ENCODE measurements at regions not wholly inside any gene's neighbourhood (a gene's known extent, or its start where the extent isn't known, plus 50 kb on each side); places are given as distances from the start of the nearest gene placed in this dataset.

DNA sequence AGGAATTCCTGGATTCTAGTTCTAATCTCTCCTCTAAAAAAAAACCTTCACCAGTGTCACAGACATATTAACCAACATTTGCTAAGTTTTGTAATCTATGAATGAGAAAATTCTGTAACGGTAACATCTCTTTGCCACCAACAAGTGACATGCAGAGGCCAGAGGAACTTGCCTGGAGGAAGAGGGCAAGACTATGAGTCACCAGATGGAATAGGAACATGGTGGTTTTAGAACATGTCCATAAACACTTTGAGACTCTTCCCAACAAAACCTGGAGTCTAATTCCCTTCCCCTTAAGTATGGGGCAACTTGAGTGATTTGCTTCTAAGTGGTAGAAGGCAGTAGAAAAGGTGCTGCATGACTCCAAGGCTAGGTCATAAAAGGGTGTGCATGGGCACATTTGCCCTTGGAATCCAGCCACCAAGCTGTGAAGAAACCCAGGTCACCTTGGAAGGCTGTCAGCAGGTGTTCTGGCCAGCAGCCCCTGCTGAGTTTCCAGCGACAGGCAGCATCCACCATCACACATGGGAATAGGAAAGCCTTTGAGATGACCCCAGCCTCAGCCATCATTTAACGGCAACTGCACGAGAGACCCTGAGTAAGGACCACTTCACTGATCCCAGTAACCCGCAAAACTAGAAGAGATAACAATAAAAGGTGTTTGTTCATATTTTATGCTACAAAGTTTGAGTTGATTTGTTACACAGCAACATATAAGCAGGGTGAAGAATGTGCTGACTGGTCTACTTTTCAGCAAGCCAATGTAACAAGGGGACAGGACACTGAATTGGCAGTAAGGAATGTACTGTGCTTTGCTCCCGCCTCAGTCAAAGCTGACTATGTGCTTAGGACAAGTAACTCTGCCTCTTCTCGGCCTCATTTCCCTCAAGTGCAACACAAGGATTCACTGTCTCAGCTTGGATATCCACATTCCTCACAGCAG lies 90.6 kb downstream of the SKA1 start:
- H3K9me3 Mint-ChIP-seq = no peaks in the 10 kb centered on the region
- H3K4me3 Mint-ChIP-seq = no peak overlapping the region
- H3K27ac Mint-ChIP-seq (ENCODE audit: unreplicated experiment) = no peak overlapping the region
- H3K4me1 Mint-ChIP-seq = no peaks in the 10 kb centered on the region
- no peaks in the 10 kb centered on the region for H3K36me3 Mint-ChIP-seq (ENCODE audit: low read depth)
- TF ChIP-seq, protein P1, sequence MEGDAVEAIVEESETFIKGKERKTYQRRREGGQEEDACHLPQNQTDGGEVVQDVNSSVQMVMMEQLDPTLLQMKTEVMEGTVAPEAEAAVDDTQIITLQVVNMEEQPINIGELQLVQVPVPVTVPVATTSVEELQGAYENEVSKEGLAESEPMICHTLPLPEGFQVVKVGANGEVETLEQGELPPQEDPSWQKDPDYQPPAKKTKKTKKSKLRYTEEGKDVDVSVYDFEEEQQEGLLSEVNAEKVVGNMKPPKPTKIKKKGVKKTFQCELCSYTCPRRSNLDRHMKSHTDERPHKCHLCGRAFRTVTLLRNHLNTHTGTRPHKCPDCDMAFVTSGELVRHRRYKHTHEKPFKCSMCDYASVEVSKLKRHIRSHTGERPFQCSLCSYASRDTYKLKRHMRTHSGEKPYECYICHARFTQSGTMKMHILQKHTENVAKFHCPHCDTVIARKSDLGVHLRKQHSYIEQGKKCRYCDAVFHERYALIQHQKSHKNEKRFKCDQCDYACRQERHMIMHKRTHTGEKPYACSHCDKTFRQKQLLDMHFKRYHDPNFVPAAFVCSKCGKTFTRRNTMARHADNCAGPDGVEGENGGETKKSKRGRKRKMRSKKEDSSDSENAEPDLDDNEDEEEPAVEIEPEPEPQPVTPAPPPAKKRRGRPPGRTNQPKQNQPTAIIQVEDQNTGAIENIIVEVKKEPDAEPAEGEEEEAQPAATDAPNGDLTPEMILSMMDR (conservative IDR thresholded peaks at IDR 0.05) = no peak
- H3K27me3 Mint-ChIP-seq (ENCODE audit: low read depth) = no peaks in the 10 kb centered on the region
- DNase-seq (ENCODE audit: low read depth, low spot score) = no peak

DNA sequence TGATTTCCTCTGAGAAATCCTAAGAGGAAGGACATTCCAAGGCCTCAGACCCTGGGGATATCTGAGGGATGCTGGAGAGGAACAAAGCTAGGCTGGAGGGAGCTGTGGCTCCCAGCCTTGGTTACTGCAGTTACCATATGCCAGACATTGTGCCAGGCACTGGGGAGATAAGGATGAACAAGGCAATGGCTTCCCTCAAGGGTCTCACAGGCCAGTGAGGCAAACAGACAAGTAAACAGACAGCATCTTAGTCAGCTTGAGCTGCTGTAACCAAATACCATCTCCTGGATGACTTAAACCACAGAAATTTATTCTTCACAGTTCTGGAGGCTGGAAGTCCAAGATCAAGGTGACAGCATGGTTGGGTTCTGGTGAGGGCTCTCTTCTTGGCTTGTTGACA lies 91.8 kb downstream of the SKA1 start:
- Mint-ChIP-seq H3K27me3 (ENCODE audit: low read depth) (no peaks in the 10 kb centered on the region), H3K4me3 (no peak overlapping the region)

DNA sequence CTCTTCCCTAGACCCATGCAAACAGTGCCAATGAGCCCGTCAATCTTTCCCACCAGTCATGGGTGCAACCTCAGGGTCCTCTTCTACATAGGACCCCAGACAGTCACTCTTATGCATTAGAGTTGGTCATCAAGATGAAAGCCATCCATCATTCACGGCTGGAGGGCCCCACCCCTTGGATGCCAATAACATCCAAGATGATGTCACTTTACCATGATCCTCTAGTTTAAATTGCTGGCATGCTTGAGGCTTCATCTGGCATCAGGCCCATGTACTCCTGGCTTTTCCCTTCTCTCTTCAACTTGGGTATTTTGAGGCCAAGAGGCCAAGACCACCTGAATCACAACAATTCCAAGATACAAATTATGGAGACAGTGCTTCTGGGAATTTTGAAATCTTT lies 91.1 kb upstream of the MAPK4 start:
- H3K4me1 Mint-ChIP-seq = no peaks in the 10 kb centered on the region
- no peak for DNase-seq (ENCODE audit: low read depth, low spot score)
- no peak overlapping the region for H3K27ac Mint-ChIP-seq (ENCODE audit: unreplicated experiment)
- TF ChIP-seq, protein P1 (conservative IDR thresholded peaks at IDR 0.05) = no peak
- H3K9me3 Mint-ChIP-seq = no peaks in the 10 kb centered on the region
- H3K4me3 Mint-ChIP-seq = no peak overlapping the region
- H3K27me3 Mint-ChIP-seq (ENCODE audit: low read depth) = no peaks in the 10 kb centered on the region
- no peaks in the 10 kb centered on the region for H3K36me3 Mint-ChIP-seq (ENCODE audit: low read depth)

More for the DNA sequence above, 91.8 kb downstream of the SKA1 start:
- Mint-ChIP-seq H3K4me1 (no peaks in the 10 kb centered on the region), H3K27ac (ENCODE audit: unreplicated experiment) (no peak overlapping the region), H3K36me3 (ENCODE audit: low read depth) (no peaks in the 10 kb centered on the region), H3K9me3 (no peaks in the 10 kb centered on the region)
- TF ChIP-seq, protein P1 (conservative IDR thresholded peaks at IDR 0.05) = no peak
- DNase-seq (ENCODE audit: low read depth, low spot score) = no peak

DNA sequence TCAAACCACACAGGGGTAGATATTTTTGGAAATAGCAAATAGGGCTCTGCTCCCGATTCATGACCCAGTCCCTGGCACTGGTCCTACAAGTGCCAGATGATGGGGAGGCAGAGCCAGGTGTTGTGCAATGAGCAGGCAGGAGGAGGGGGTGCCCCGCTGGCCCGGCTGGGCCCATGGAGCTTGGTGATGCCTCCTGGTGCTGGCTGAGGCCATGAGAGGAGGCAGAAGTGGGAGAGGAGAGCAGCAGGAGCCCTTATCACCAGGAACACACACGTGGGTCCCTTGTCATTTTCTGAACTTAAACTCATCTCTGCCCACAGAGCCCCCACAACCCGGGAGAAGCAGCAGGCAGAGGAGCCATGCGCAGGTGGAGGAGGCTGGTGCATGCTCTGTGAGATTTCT lies 90.5 kb upstream of the MAPK4 start:
- DNase-seq (ENCODE audit: low read depth, low spot score) = no peak
- Mint-ChIP-seq H3K27ac (ENCODE audit: unreplicated experiment) (no peak overlapping the region), H3K4me3 (no peak overlapping the region), H3K36me3 (ENCODE audit: low read depth) (no peaks in the 10 kb centered on the region), H3K9me3 (no peaks in the 10 kb centered on the region), H3K4me1 (no peaks in the 10 kb centered on the region), H3K27me3 (ENCODE audit: low read depth) (no peaks in the 10 kb centered on the region)
- TF ChIP-seq, protein P1 (conservative IDR thresholded peaks at IDR 0.05) = no peak

DNA sequence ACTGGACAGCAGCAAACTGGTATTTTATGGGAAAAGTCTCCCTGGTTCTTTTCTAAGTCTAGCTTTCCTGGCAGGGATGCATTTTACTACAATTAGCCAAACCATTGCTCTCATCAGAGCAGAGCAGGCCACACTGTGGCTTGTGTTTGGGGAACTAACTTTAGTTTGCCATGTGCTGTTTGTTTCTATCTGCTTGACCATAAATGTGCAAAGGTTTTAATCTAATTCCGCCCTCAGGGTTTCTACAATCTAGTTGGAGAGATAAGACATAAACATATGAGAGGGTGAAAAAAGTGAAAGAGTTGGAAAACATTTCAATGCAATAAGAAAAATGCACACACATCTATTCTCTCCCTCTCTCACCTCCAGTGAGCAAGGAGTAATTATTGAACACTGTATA lies 86.9 kb upstream of the MAPK4 start:
- Mint-ChIP-seq H3K4me3 (no peak overlapping the region), H3K36me3 (ENCODE audit: low read depth) (no peaks in the 10 kb centered on the region)
- TF ChIP-seq, protein P1 (conservative IDR thresholded peaks at IDR 0.05) = no peak

More for the DNA sequence above, 86.9 kb upstream of the MAPK4 start:
- DNase-seq (ENCODE audit: low read depth, low spot score) = no peak
- H3K4me1 Mint-ChIP-seq = no peaks in the 10 kb centered on the region
- H3K27ac Mint-ChIP-seq (ENCODE audit: unreplicated experiment) = no peak overlapping the region
- no peaks in the 10 kb centered on the region for H3K27me3 Mint-ChIP-seq (ENCODE audit: low read depth)
- H3K9me3 Mint-ChIP-seq = no peaks in the 10 kb centered on the region
